ENCODE measurements at regions not wholly inside any gene's neighbourhood (a gene's known extent, or its start where the extent isn't known, plus 50 kb on each side); places are given as distances from the start of the nearest gene placed in this dataset.
"Not testable (repeated sequence)": the region's sequence is repeated elsewhere in the genome, so short reads cannot be mapped to it uniquely, and the experiment has no call there.

GRCh38 chr17:45656527-45657181 is 127.5 kb upstream of the CRHR1 start:
- H3K4me3 ChIP-seq (ENCODE audit: low read length): no peak overlapping the region
- no peaks in the 10 kb centered on the region for H3K9me3 ChIP-seq (ENCODE audit: control insufficient read depth, low read depth, low read length)
- H3K9ac ChIP-seq (ENCODE audit: low read length): no peak overlapping the region
- no peak overlapping the region for H3K27ac ChIP-seq (ENCODE audit: low read length)
- no peaks in the 10 kb centered on the region for H3K27me3 ChIP-seq (ENCODE audit: control insufficient read depth, insufficient read depth, low read length)
- H3K36me3 ChIP-seq (ENCODE audit: control insufficient read depth, low read depth, low read length): no peaks in the 10 kb centered on the region
- H3K4me1 ChIP-seq (ENCODE audit: control insufficient read depth, low read depth, low read length): no peaks in the 10 kb centered on the region

- Histone ChIP-seq H3K4me1 (ENCODE audit: control insufficient read depth, low read depth, low read length) (no peaks in the 10 kb centered on the region), H3K4me3 (ENCODE audit: low read length) (no peak overlapping the region), H3K27ac (ENCODE audit: low read length) (no peak overlapping the region), H3K9me3 (ENCODE audit: control insufficient read depth, low read depth, low read length) (no peaks in the 10 kb centered on the region), H3K9ac (ENCODE audit: low read length) (no peak overlapping the region), H3K36me3 (ENCODE audit: control insufficient read depth, low read depth, low read length) (no peaks in the 10 kb centered on the region), H3K27me3 (ENCODE audit: control insufficient read depth, insufficient read depth, low read length) (no peaks in the 10 kb centered on the region)
Observed at GRCh38 chr17:45660474-45660873, 123.6 kb upstream of the CRHR1 start.

GRCh38 chr17:45662432-45662831 is 121.7 kb upstream of the CRHR1 start:
- Histone ChIP-seq H3K27me3 (ENCODE audit: control insufficient read depth, insufficient read depth, low read length) (no peaks in the 10 kb centered on the region), H3K9me3 (ENCODE audit: control insufficient read depth, low read depth, low read length) (no peaks in the 10 kb centered on the region), H3K4me1 (ENCODE audit: control insufficient read depth, low read depth, low read length) (no peaks in the 10 kb centered on the region), H3K4me3 (ENCODE audit: low read length) (no peak overlapping the region), H3K36me3 (ENCODE audit: control insufficient read depth, low read depth, low read length) (no peaks in the 10 kb centered on the region), H3K27ac (ENCODE audit: low read length) (no peak overlapping the region), H3K9ac (ENCODE audit: low read length) (no peak overlapping the region)

- Histone ChIP-seq H3K9me3 (ENCODE audit: control insufficient read depth, low read depth, low read length) (no peaks in the 10 kb centered on the region), H3K27me3 (ENCODE audit: control insufficient read depth, insufficient read depth, low read length) (no peaks in the 10 kb centered on the region), H3K27ac (ENCODE audit: low read length) (no peak overlapping the region), H3K4me1 (ENCODE audit: control insufficient read depth, low read depth, low read length) (no peaks in the 10 kb centered on the region), H3K4me3 (ENCODE audit: low read length) (no peak overlapping the region), H3K36me3 (ENCODE audit: control insufficient read depth, low read depth, low read length) (no peaks in the 10 kb centered on the region), H3K9ac (ENCODE audit: low read length) (no peak overlapping the region)
Observed at GRCh38 chr17:45663772-45664171, 120.3 kb upstream of the CRHR1 start.

- H3K9me3 ChIP-seq (ENCODE audit: control insufficient read depth, low read depth, low read length): no peaks in the 10 kb centered on the region
- H3K36me3 ChIP-seq (ENCODE audit: control insufficient read depth, low read depth, low read length): no peaks in the 10 kb centered on the region
- no peak overlapping the region for H3K4me3 ChIP-seq (ENCODE audit: low read length)
- H3K4me1 ChIP-seq (ENCODE audit: control insufficient read depth, low read depth, low read length): no peaks in the 10 kb centered on the region
- H3K27me3 ChIP-seq (ENCODE audit: control insufficient read depth, insufficient read depth, low read length): no peaks in the 10 kb centered on the region
- no peak overlapping the region for H3K9ac ChIP-seq (ENCODE audit: low read length)
- no peak overlapping the region for H3K27ac ChIP-seq (ENCODE audit: low read length)
Observed at GRCh38 chr17:45664921-45665320, 119.2 kb upstream of the CRHR1 start.

GRCh38 chr17:45666046-45666600 is 118.0 kb upstream of the CRHR1 start:
- no peaks in the 10 kb centered on the region for H3K4me1 ChIP-seq (ENCODE audit: control insufficient read depth, low read depth, low read length)
- no peak overlapping the region for H3K4me3 ChIP-seq (ENCODE audit: low read length)
- H3K9me3 ChIP-seq (ENCODE audit: control insufficient read depth, low read depth, low read length): no peaks in the 10 kb centered on the region
- no peak overlapping the region for H3K27ac ChIP-seq (ENCODE audit: low read length)
- no peaks in the 10 kb centered on the region for H3K27me3 ChIP-seq (ENCODE audit: control insufficient read depth, insufficient read depth, low read length)
- H3K36me3 ChIP-seq (ENCODE audit: control insufficient read depth, low read depth, low read length): no peaks in the 10 kb centered on the region
- H3K9ac ChIP-seq (ENCODE audit: low read length): no peak overlapping the region

- H3K27me3 ChIP-seq (ENCODE audit: control insufficient read depth, insufficient read depth, low read length): no peaks in the 10 kb centered on the region
- no peak overlapping the region for H3K4me3 ChIP-seq (ENCODE audit: low read length)
- H3K9ac ChIP-seq (ENCODE audit: low read length): no peak overlapping the region
- H3K36me3 ChIP-seq (ENCODE audit: control insufficient read depth, low read depth, low read length): no peaks in the 10 kb centered on the region
- H3K27ac ChIP-seq (ENCODE audit: low read length): no peak overlapping the region
- H3K9me3 ChIP-seq (ENCODE audit: control insufficient read depth, low read depth, low read length): no peaks in the 10 kb centered on the region
- H3K4me1 ChIP-seq (ENCODE audit: control insufficient read depth, low read depth, low read length): no peaks in the 10 kb centered on the region
Observed at GRCh38 chr17:45666641-45667040, 117.5 kb upstream of the CRHR1 start.

- H3K4me3 ChIP-seq (ENCODE audit: low read length): no peak overlapping the region
- H3K9ac ChIP-seq (ENCODE audit: low read length): no peak overlapping the region
- no peaks in the 10 kb centered on the region for H3K27me3 ChIP-seq (ENCODE audit: control insufficient read depth, insufficient read depth, low read length)
- no peaks in the 10 kb centered on the region for H3K9me3 ChIP-seq (ENCODE audit: control insufficient read depth, low read depth, low read length)
- H3K27ac ChIP-seq (ENCODE audit: low read length): no peak overlapping the region
- no peaks in the 10 kb centered on the region for H3K36me3 ChIP-seq (ENCODE audit: control insufficient read depth, low read depth, low read length)
- no peaks in the 10 kb centered on the region for H3K4me1 ChIP-seq (ENCODE audit: control insufficient read depth, low read depth, low read length)
Observed at GRCh38 chr17:45667591-45668171, 116.4 kb upstream of the CRHR1 start.

GRCh38 chr17:45668316-45668715 is 115.8 kb upstream of the CRHR1 start:
- no peaks in the 10 kb centered on the region for H3K36me3 ChIP-seq (ENCODE audit: control insufficient read depth, low read depth, low read length)
- no peak overlapping the region for H3K9ac ChIP-seq (ENCODE audit: low read length)
- no peaks in the 10 kb centered on the region for H3K27me3 ChIP-seq (ENCODE audit: control insufficient read depth, insufficient read depth, low read length)
- no peaks in the 10 kb centered on the region for H3K4me1 ChIP-seq (ENCODE audit: control insufficient read depth, low read depth, low read length)
- no peaks in the 10 kb centered on the region for H3K9me3 ChIP-seq (ENCODE audit: control insufficient read depth, low read depth, low read length)
- no peak overlapping the region for H3K4me3 ChIP-seq (ENCODE audit: low read length)
- no peak overlapping the region for H3K27ac ChIP-seq (ENCODE audit: low read length)

- no peak overlapping the region for H3K27ac ChIP-seq (ENCODE audit: low read length)
- no peaks in the 10 kb centered on the region for H3K36me3 ChIP-seq (ENCODE audit: control insufficient read depth, low read depth, low read length)
- no peak overlapping the region for H3K4me3 ChIP-seq (ENCODE audit: low read length)
- no peaks in the 10 kb centered on the region for H3K27me3 ChIP-seq (ENCODE audit: control insufficient read depth, insufficient read depth, low read length)
- H3K9me3 ChIP-seq (ENCODE audit: control insufficient read depth, low read depth, low read length): no peaks in the 10 kb centered on the region
- H3K9ac ChIP-seq (ENCODE audit: low read length): no peak overlapping the region
- H3K4me1 ChIP-seq (ENCODE audit: control insufficient read depth, low read depth, low read length): no peaks in the 10 kb centered on the region
Observed at GRCh38 chr17:45672301-45672700, 111.8 kb upstream of the CRHR1 start.

- Histone ChIP-seq H3K27ac (ENCODE audit: low read length) (no peak overlapping the region), H3K9me3 (ENCODE audit: control insufficient read depth, low read depth, low read length) (no peaks in the 10 kb centered on the region), H3K27me3 (ENCODE audit: control insufficient read depth, insufficient read depth, low read length) (no peaks in the 10 kb centered on the region)
Observed at GRCh38 chr17:45672792-45673191, 111.3 kb upstream of the CRHR1 start.

GRCh38 chr17:45673759-45674158 is 110.4 kb upstream of the CRHR1 start:
- H3K4me1 ChIP-seq (ENCODE audit: control insufficient read depth, low read depth, low read length); H3K27ac ChIP-seq (ENCODE audit: low read length); H3K9ac ChIP-seq (ENCODE audit: low read length); H3K9me3 ChIP-seq (ENCODE audit: control insufficient read depth, low read depth, low read length); H3K27me3 ChIP-seq (ENCODE audit: control insufficient read depth, insufficient read depth, low read length); H3K36me3 ChIP-seq (ENCODE audit: control insufficient read depth, low read depth, low read length); H3K4me3 ChIP-seq (ENCODE audit: low read length): not testable (repeated sequence)

More at GRCh38 chr17:45672792-45673191, 111.3 kb upstream of the CRHR1 start:
- H3K9ac ChIP-seq (ENCODE audit: low read length): no peak overlapping the region
- H3K4me1 ChIP-seq (ENCODE audit: control insufficient read depth, low read depth, low read length): no peaks in the 10 kb centered on the region
- no peaks in the 10 kb centered on the region for H3K36me3 ChIP-seq (ENCODE audit: control insufficient read depth, low read depth, low read length)
- no peak overlapping the region for H3K4me3 ChIP-seq (ENCODE audit: low read length)
